ENCODE measurements at regions not wholly inside any gene's neighbourhood (a gene's known extent, or its start where the extent isn't known, plus 50 kb on each side); places are given as distances from the start of the nearest gene placed in this dataset.

GRCh38 chr22:27022896-27023361, 365.5 kb downstream of the MIAT start:
- TF ChIP-seq CTCF (IDR thresholded peaks at IDR 0.05; ENCODE audit: low read depth, low read length) (no peak), POLR2A (IDR thresholded peaks at IDR 0.05; ENCODE audit: extremely low read depth, insufficient read length) (no peak), MYC (IDR thresholded peaks at IDR 0.05; ENCODE audit: low read depth, low read length) (no peak)

All from NB4 (cell line).